Fibroblast of lung (primary cell): ENCODE measurements at regions not wholly inside any gene's neighbourhood (a gene's known extent, or its start where the extent isn't known, plus 50 kb on each side); places are given as distances from the start of the nearest gene placed in this dataset.

ENCODE experiments used
- DNase-seq, 2 donors: peaks; one replicate each; pipeline versions ENCODE4 v3.0.0 to v3.0.0-alpha.2; 2010; ENCODE audit warnings: low read depth in 2 of 2
- H2AFZ ChIP-seq: 2 replicates; pipeline ENCODE4 v1.5.1; 2012; ENCODE audit warnings: low read length, control low read depth, inconsistent platforms
- H3K27ac ChIP-seq: 2 replicates; pipeline ENCODE4 v1.5.1; 2011; ENCODE audit warnings: low read length, control low read depth; ENCODE audit not compliant: insufficient read depth
- H3K27me3 ChIP-seq: 2 replicates; pipeline ENCODE4 v1.5.1; 2011; ENCODE audit warnings: mild to moderate bottlenecking, low read length; ENCODE audit not compliant: control insufficient read depth, insufficient read depth
- H3K36me3 ChIP-seq: 2 replicates; pipeline ENCODE4 v1.5.1; 2011; ENCODE audit warnings: low read length; ENCODE audit not compliant: control insufficient read depth, insufficient read depth
- H3K4me1 ChIP-seq: 2 replicates; pipeline ENCODE4 v1.5.1; 2011; ENCODE audit warnings: low read length; ENCODE audit not compliant: control insufficient read depth, insufficient read depth; ENCODE audit errors: extremely low read depth
- H3K4me2 ChIP-seq: 2 replicates; pipeline ENCODE4 v1.5.1; 2011; ENCODE audit warnings: low read length, control low read depth; ENCODE audit not compliant: insufficient read depth; ENCODE audit errors: extremely low read depth
- H3K4me3 ChIP-seq, 4 experiments: fragments of 200-600 bp in 1 of 4; sonication (generic) in 1 of 4; replicated peaks in 1 of 4; 2 replicates each; pipeline ENCODE4 v1.5.1; 2011 to 2016; ENCODE audit warnings: low read length in 4 of 4, low read depth in 3 of 4, mild to moderate bottlenecking in 3 of 4, control low read depth in 2 of 4, inconsistent platforms in 1 of 4, mixed read lengths in 1 of 4; ENCODE audit not compliant: insufficient read depth in 1 of 4; ENCODE audit errors: control extremely low read depth in 1 of 4
- H3K79me2 ChIP-seq: 2 replicates; pipeline ENCODE4 v1.5.1; 2012; ENCODE audit warnings: mild to moderate bottlenecking, low read length, inconsistent platforms; ENCODE audit not compliant: control insufficient read depth, insufficient read depth
- H3K9ac ChIP-seq: 2 replicates; pipeline ENCODE4 v1.5.1; 2011; ENCODE audit warnings: mild to moderate bottlenecking, low read length, control low read depth; ENCODE audit not compliant: insufficient read depth
- H3K9me3 ChIP-seq: 2 replicates; pipeline ENCODE4 v1.5.1; 2012; ENCODE audit warnings: low read depth, low read length; ENCODE audit not compliant: control insufficient read depth, insufficient read depth
- H4K20me1 ChIP-seq: 2 replicates; pipeline ENCODE4 v1.5.1; 2011; ENCODE audit warnings: low read length; ENCODE audit not compliant: control insufficient read depth, insufficient read depth; ENCODE audit errors: extremely low read depth
- EZH2 ChIP-seq: IDR thresholded peaks from 2 replicates; pipeline ENCODE4 v1.5.1; 2012; ENCODE audit warnings: low read length, control low read depth, mild to moderate bottlenecking; ENCODE audit errors: missing control alignments
- TF ChIP-seq, protein P1 (sequence below), 2 donors: IDR thresholded peaks in 1 of 2; conservative IDR thresholded peaks in 1 of 2; 1 replicate in 1 of 2; 2 replicates in 1 of 2; pipeline ENCODE4 v1.5.1; 2011 to 2012; ENCODE audit warnings: low read length in 2 of 2, control low read depth in 1 of 2, inconsistent platforms in 1 of 2, low read depth in 1 of 2, mild to moderate bottlenecking in 1 of 2

DNA sequence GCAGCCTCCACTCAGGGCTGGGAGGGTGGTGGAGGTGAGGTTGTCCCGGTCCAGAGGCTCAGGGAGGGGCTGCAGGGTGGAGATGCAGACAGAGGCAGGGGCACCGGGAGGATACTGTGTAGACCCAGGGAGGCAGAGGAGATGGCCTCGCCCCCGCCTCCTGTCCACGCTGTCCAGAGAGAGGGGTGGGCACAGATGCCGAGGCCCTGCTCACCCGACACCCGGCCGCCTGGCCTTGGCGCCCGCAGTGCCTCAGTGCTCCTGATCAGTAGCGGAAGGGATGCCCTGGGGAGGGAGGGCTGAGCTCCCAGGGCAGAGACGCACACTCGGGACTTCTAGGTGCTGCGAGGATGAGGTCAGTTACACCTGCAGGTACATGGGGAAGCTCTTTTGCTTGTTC lies 102.7 kb upstream of the TTC34 start:
- Histone ChIP-seq H3K36me3 (no peaks in the 10 kb centered on the region), H3K9ac (no peak overlapping the region), H3K79me2 (no peaks in the 10 kb centered on the region), H3K4me1 (no peaks in the 10 kb centered on the region), H3K4me3 (no peak overlapping the region), H4K20me1 (no peaks in the 10 kb centered on the region), H3K4me2 (no peak overlapping the region), H3K27me3 (no peaks in the 10 kb centered on the region), H3K27ac (no peak overlapping the region), H3K9me3 (no peaks in the 10 kb centered on the region), H2AFZ (no peak overlapping the region)
- DNase-seq: no peak
- no peak for TF ChIP-seq EZH2
- TF ChIP-seq, protein P1, sequence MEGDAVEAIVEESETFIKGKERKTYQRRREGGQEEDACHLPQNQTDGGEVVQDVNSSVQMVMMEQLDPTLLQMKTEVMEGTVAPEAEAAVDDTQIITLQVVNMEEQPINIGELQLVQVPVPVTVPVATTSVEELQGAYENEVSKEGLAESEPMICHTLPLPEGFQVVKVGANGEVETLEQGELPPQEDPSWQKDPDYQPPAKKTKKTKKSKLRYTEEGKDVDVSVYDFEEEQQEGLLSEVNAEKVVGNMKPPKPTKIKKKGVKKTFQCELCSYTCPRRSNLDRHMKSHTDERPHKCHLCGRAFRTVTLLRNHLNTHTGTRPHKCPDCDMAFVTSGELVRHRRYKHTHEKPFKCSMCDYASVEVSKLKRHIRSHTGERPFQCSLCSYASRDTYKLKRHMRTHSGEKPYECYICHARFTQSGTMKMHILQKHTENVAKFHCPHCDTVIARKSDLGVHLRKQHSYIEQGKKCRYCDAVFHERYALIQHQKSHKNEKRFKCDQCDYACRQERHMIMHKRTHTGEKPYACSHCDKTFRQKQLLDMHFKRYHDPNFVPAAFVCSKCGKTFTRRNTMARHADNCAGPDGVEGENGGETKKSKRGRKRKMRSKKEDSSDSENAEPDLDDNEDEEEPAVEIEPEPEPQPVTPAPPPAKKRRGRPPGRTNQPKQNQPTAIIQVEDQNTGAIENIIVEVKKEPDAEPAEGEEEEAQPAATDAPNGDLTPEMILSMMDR (conservative IDR thresholded peaks at IDR 0.05 in 1 of 2, IDR thresholded peaks at IDR 0.05 in 1 of 2; ENCODE audit: low read depth in 1 of 2, low read length in 2 of 2): no peak

DNA sequence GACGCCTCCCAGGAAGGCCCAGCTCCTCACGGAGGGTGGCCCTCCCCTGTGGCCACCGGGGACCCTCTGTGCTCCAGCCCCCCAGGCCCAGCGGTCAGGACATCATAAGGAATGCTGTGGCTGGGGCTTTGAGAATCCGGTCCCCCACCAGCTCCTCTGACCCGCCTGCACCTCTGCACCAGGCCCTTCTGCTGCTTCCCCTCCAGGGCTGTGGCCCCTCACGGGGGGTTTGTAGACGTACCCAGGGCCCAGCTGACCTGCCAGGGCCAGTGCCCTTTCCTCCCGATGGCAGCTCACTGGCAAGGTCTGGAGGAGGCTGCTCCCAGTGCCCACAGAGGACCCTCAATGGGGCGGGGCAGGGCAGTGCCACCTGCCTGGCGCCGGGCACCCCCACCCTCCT lies 103.9 kb upstream of the TTC34 start:
- H3K4me3 ChIP-seq: no peak overlapping the region
- H4K20me1 ChIP-seq: no peaks in the 10 kb centered on the region
- H3K36me3 ChIP-seq: no peaks in the 10 kb centered on the region
- no peak overlapping the region for H3K9ac ChIP-seq
- no peaks in the 10 kb centered on the region for H3K79me2 ChIP-seq
- H3K4me1 ChIP-seq: no peaks in the 10 kb centered on the region
- H3K27me3 ChIP-seq: no peaks in the 10 kb centered on the region
- H3K9me3 ChIP-seq: no peaks in the 10 kb centered on the region
- no peak overlapping the region for H3K27ac ChIP-seq
- no peak for TF ChIP-seq EZH2
- TF ChIP-seq, protein P1 (conservative IDR thresholded peaks at IDR 0.05 in 1 of 2, IDR thresholded peaks at IDR 0.05 in 1 of 2; ENCODE audit: low read depth in 1 of 2, low read length in 2 of 2): no peak
- no peak overlapping the region for H3K4me2 ChIP-seq
- DNase-seq: no peak
- no peak overlapping the region for H2AFZ ChIP-seq

GRCh38 chr1:2906085-2906484 lies 104.6 kb upstream of the TTC34 start:
- Histone ChIP-seq H3K79me2 (no peaks in the 10 kb centered on the region), H3K36me3 (no peaks in the 10 kb centered on the region), H3K27ac (no peak overlapping the region), H3K4me2 (no peak overlapping the region), H4K20me1 (no peaks in the 10 kb centered on the region), H3K4me3 (no peak overlapping the region), H3K9ac (no peak overlapping the region), H3K27me3 (no peaks in the 10 kb centered on the region), H2AFZ (no peak overlapping the region), H3K4me1 (no peaks in the 10 kb centered on the region), H3K9me3 (no peaks in the 10 kb centered on the region)
- DNase-seq: no peak
- TF ChIP-seq EZH2: no peak
- TF ChIP-seq, protein P1 (conservative IDR thresholded peaks at IDR 0.05 in 1 of 2, IDR thresholded peaks at IDR 0.05 in 1 of 2; ENCODE audit: low read depth in 1 of 2, low read length in 2 of 2): no peak
